IPS-20b (cell line): ENCODE measurements at regions not wholly inside any gene's neighbourhood (a gene's known extent, or its start where the extent isn't known, plus 50 kb on each side); places are given as distances from the start of the nearest gene placed in this dataset.

Source experiments
- H3K27ac ChIP-seq: one replicate; pipeline ENCODE4 v1.5.1; 2013; ENCODE audit warnings: low read length
- H3K27me3 ChIP-seq: 2 replicates; pipeline ENCODE4 v1.6.1; 2013; ENCODE audit warnings: mild to moderate bottlenecking, low read length, inconsistent platforms; ENCODE audit not compliant: insufficient read depth
- H3K36me3 ChIP-seq: 2 replicates; pipeline ENCODE4 v1.6.1; 2013; ENCODE audit warnings: low read depth, mild to moderate bottlenecking, inconsistent platforms, low read length, moderate library complexity; ENCODE audit not compliant: insufficient read depth
- H3K4me1 ChIP-seq: 2 replicates; pipeline ENCODE4 v1.6.1; 2013; ENCODE audit warnings: mild to moderate bottlenecking, control low read depth, inconsistent platforms, low read length, moderate library complexity; ENCODE audit not compliant: insufficient read depth
- H3K4me3 ChIP-seq: 2 replicates; pipeline ENCODE4 v1.5.1; 2013; ENCODE audit warnings: mild to moderate bottlenecking, low read length, inconsistent platforms
- H3K9ac ChIP-seq: 2 replicates; pipeline ENCODE4 v1.6.1; 2013; ENCODE audit warnings: low read depth, mild to moderate bottlenecking, inconsistent platforms, low read length, moderate library complexity
- H3K9me3 ChIP-seq: 2 replicates; pipeline ENCODE4 v1.6.1; 2013; ENCODE audit warnings: mild to moderate bottlenecking, low read depth, low read length, inconsistent platforms; ENCODE audit not compliant: insufficient read depth

DNA sequence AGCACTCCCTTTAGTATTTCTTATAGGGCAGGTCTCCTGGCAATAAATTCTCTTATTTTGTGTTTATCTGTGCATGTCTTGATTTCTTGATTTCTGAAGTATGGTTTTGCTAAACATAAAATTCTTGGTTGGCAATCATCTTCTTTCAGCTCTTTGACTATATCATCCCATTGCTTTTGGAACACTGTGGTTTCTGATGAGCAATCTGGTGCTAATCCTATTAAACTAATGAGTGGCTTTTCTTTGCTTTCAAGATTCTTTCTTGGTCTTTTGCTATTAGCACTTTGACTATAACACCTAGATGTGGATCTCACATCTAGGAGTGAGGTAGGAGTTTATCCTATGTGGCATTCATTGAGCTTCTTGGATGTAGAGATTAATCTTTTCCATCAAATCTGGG, 120.7 kb upstream of the MED13L start:
- Histone ChIP-seq H3K27me3 (no peaks in the 10 kb centered on the region), H3K27ac (no peak overlapping the region), H3K9me3 (no peaks in the 10 kb centered on the region), H3K4me3 (no peak overlapping the region), H3K9ac (no peak overlapping the region), H3K36me3 (no peaks in the 10 kb centered on the region), H3K4me1 (no peaks in the 10 kb centered on the region)

DNA sequence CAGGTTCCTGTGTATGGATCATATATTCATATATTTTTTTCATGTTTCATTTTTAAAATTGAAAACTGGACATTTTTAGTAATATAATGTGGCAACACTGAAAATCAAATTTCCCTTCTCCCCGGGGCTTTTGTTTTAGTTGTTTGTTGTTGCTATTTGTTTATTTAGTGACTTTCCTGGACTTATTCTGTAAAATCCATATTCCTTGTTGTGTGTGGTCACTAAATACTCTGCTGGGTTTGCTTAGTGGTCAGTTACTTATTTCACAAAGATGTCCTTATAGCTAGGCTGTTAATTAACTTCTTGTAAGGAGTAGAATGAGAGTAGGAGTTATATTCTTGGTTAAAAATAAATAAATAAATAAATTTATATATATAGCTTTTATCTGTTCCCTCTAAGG, 121.6 kb upstream of the MED13L start:
- Histone ChIP-seq H3K9me3 (no peaks in the 10 kb centered on the region), H3K27me3 (no peaks in the 10 kb centered on the region), H3K27ac (no peak overlapping the region), H3K4me3 (no peak overlapping the region), H3K9ac (no peak overlapping the region), H3K4me1 (no peaks in the 10 kb centered on the region), H3K36me3 (no peaks in the 10 kb centered on the region)

DNA sequence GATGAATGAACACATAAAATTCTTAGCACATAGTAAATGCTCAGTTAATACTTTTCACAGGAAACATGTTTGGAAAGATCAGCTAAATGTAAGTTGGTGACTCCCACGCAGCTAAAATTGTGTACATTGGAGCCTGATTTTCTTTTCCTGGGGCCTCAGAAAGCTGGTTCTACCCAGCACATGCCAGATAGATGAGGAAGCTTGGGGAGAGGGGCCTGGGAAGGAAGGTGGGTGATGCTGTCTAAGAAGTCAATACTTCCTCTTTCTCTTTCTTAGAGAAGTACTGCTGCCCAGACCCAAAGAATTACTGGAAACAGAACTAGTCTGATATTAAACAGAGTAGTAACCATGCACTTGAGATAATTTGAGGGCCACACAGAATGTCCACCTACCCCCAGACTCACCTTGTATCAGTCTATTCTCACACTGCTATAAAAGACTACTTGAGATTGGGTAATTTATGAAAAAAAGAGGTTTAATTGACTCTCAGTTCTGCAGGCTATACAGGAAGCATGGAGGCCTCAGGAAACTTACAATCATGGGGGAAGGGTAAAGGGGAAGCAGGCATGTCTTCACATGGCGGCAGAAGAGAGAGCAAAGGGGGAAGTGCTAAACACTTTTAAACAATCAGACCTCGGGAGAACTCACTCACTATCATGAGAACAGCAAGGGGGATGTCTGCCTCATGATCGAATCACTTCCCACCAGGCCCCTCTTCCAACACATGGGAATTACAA, 123.3 kb upstream of the MED13L start:
- Histone ChIP-seq H3K27ac (no peak overlapping the region), H3K4me3 (no peak overlapping the region), H3K9me3 (no peaks in the 10 kb centered on the region), H3K36me3 (no peaks in the 10 kb centered on the region), H3K4me1 (no peaks in the 10 kb centered on the region), H3K27me3 (no peaks in the 10 kb centered on the region), H3K9ac (no peak overlapping the region)

DNA sequence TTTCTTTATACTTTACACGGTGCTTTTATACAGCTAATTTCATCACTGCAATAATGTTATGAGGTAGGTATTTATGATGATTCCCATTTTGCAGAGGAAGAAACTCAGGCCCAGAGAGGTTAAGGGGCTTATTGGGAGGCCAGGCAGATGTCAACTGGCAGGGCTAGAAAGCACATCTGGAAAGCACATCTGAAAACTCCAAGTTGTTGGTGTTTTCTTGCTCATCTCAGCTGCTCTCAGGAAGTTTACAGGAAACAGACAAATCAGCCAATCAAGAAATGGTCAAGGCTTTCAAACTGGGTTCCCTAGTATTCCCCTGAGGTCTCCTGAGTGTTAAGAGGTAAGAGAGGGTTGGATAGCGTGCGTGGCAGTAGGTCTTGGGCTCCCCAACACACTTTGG, 124.1 kb upstream of the MED13L start:
- Histone ChIP-seq H3K9ac (no peak overlapping the region), H3K4me3 (no peak overlapping the region), H3K4me1 (no peaks in the 10 kb centered on the region), H3K36me3 (no peaks in the 10 kb centered on the region), H3K27me3 (no peaks in the 10 kb centered on the region), H3K9me3 (no peaks in the 10 kb centered on the region), H3K27ac (no peak overlapping the region)

DNA sequence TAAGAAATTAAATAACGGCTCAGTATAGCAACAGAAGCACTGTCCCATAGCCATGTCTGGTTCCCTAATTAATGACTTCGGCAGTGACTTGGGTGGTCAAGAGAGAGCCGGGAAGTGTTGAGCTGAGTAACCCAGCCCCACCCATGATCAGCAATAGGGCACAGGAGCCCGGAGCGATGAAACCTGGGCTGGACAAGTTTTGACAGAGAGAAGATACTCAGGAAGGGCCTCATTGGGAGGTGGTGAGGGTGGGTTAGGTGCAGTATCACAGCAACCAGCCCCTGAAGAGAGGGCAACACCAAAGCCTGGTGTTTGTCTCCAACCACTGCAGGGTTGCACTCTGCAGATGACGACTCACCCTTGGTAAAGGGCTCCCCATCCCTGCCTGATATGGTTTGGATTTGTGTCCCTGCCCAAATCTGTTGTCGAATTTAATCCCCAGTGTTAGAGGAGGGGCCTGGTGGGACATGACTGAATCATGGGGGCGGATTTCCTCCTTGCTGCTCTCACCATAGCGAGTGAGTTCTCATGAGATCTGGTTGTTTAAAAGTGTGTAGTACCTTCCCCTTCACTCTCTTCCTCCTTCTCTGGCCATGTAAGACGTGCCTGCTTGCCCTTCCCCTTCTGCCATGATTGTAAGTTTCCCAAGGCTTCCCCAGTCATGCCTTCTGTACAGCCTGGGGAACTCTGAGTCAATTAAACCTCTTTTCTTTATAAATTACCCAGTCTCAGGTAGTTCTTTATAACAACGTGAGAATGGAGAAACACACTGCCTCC, 124.9 kb upstream of the MED13L start:
- Histone ChIP-seq H3K27me3 (no peaks in the 10 kb centered on the region), H3K9ac (no peak overlapping the region), H3K36me3 (no peaks in the 10 kb centered on the region), H3K27ac (no peak overlapping the region), H3K4me3 (no peak overlapping the region), H3K4me1 (no peaks in the 10 kb centered on the region), H3K9me3 (no peaks in the 10 kb centered on the region)

DNA sequence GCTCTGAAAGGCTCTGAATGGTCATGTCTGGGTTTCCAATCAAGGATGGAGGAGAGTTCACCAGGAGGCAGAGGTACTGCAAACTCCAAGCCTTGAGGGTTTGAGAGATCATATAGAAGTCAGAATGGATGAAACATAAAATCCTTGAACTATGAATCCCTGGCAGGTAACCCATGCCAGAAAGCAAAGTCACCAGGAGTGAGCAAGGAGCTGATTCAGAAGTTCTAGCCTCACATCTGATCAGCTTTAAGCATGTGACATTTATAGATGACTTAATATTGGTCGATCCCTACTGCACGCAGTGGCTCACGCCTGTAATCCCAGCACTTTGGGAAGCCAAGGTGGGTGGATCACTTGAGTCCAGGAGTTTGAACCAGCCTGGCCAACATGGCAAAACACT, 126.1 kb upstream of the MED13L start:
- no peaks in the 10 kb centered on the region for H3K27me3 ChIP-seq
- no peaks in the 10 kb centered on the region for H3K4me1 ChIP-seq
- no peak overlapping the region for H3K9ac ChIP-seq
- no peaks in the 10 kb centered on the region for H3K9me3 ChIP-seq
- H3K36me3 ChIP-seq, result no peaks in the 10 kb centered on the region
- H3K4me3 ChIP-seq, result no peak overlapping the region
- H3K27ac ChIP-seq, result no peak overlapping the region

DNA sequence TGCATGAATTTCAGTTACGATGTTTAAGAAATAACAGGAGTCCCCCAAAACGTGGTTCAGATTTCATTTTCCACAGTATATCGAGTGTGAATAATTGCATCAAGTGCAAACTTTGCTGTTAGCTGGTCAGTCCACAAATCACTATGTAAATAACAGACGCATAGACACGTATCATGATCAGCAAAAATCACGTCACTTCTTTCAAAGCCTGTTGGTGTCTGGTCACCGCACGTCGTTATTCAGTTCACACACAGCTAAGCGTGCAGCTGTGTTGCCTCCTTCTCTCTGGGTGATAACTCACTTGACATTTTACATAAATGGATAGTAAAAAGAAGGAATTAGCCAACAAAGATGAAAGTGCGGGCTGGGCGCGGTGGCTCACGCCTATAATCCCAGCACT, 126.8 kb upstream of the MED13L start:
- no peak overlapping the region for H3K4me3 ChIP-seq
- no peaks in the 10 kb centered on the region for H3K27me3 ChIP-seq
- H3K27ac ChIP-seq, result no peak overlapping the region
- no peak overlapping the region for H3K9ac ChIP-seq
- H3K4me1 ChIP-seq, result no peaks in the 10 kb centered on the region
- no peaks in the 10 kb centered on the region for H3K9me3 ChIP-seq
- no peaks in the 10 kb centered on the region for H3K36me3 ChIP-seq

DNA sequence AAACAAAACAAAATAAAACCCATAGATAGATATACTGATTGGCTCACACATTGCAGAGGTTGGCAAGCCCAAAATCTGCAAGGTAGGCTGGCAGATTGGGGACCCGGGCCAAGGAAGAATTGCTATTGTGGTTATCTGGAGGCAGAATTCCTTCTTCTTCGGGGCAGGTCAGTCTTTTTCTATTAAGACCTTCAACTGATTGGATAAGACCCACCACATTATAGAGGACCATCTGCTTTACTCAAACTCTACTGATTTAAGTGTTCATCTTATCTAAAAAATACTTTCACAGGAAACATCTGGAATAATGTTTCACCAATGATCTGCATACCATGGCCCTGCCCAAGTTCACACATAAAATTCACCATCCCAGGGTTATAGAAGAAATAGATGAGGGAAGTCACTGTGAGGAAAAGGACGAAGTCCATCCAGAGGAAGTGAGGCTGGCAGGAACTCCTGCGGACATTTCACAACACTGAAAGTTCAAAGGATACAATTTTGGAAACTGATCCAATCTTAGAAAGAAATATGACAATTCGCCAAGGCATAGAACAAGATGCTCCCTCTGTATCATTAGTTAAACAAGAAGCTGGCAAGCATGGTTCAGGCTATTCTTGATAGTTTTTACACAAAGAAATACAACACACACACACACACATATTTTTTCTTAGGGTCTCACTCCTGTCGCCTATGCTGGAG, 127.6 kb upstream of the MED13L start:
- H3K36me3 ChIP-seq, result no peaks in the 10 kb centered on the region
- H3K9ac ChIP-seq, result no peak overlapping the region
- H3K9me3 ChIP-seq, result no peaks in the 10 kb centered on the region
- H3K27ac ChIP-seq, result no peak overlapping the region
- H3K27me3 ChIP-seq, result no peaks in the 10 kb centered on the region
- H3K4me3 ChIP-seq, result no peak overlapping the region
- H3K4me1 ChIP-seq, result no peaks in the 10 kb centered on the region

DNA sequence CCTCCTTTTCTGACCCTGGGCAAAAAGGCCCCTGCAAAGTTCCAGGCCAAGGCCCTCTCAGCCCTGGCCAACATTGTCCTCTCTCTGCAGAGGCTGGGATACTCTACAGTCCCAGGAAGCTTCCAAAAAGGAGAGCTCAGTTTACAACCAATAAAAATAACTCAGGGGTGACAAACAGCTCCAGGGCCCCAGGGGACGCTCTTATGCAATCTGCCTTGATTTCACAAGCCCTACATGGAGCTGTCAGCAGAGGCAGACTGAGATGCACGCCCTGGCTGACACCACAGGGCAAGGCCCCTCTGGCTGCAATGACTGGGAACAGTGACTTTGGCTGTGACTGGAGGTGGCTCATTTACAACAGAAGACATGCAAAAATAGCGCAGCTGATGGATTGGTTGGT, 129.0 kb upstream of the MED13L start:
- no peak overlapping the region for H3K9ac ChIP-seq
- no peaks in the 10 kb centered on the region for H3K36me3 ChIP-seq
- H3K4me1 ChIP-seq, result no peaks in the 10 kb centered on the region
- no peak overlapping the region for H3K4me3 ChIP-seq
- no peak overlapping the region for H3K27ac ChIP-seq
- H3K27me3 ChIP-seq, result no peaks in the 10 kb centered on the region
- no peaks in the 10 kb centered on the region for H3K9me3 ChIP-seq

DNA sequence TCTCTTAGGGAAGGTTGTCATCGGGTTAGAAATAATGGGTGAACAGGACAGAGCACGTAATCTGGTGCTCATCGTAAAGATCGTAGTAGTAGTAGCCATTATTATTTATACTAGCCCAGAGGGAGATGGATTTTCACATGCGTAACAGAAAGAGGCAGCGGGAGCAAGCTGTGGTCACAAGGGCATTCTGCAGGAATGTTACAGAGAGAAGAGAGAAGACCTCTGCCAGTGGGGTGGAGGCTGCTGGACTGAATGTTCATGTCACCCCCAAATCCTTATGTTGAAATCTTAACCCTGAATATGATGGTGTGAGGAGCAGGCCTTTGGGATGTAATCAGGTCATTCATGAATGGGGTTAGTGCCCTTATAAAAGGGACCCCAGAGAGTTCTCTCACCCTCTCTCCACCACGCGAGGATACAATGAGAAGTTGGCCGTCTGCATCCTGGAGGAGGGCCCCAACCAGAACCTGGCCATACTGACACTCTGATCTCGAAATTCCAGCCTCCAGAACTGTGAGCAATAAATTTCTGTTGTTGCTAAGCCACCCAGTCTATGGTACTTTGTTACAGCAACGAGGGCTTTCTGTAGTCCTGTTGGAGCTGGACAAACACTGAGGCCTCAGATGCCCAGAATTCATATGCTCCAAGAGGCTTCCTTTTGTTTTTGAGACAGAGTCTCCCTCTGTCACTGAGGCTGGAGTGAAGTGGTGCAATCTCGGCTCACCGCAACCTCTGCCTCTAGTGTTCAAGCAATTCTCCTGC, 131.2 kb upstream of the MED13L start:
- H3K36me3 ChIP-seq, result no peaks in the 10 kb centered on the region
- no peaks in the 10 kb centered on the region for H3K27me3 ChIP-seq
- H3K9me3 ChIP-seq, result no peaks in the 10 kb centered on the region
- H3K9ac ChIP-seq, result no peak overlapping the region
- no peak overlapping the region for H3K4me3 ChIP-seq
- no peaks in the 10 kb centered on the region for H3K4me1 ChIP-seq
- H3K27ac ChIP-seq, result no peak overlapping the region

DNA sequence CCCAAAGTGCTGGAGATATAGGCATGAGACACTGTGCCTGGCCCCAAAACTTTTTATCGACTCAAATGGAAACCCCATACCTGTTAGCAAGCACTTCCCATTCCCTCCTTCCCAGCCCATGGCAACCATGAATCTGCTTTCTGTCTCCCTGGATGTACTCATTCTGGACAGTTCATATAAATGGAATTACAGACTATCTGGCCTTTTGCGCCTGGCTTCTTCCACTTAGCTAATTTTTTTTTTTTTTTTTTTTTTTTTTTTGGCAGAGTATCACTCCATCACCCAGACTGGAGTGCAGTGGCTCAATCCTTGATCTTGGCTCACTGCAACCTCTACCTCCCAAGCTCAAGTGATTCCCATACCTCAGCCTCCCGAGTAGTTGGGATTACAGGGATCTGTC, 134.5 kb upstream of the MED13L start:
- no peak overlapping the region for H3K4me3 ChIP-seq
- H3K9ac ChIP-seq, result no peak overlapping the region
- H3K9me3 ChIP-seq, result no peaks in the 10 kb centered on the region
- no peaks in the 10 kb centered on the region; the same call in 1 of the 2 replicates for H3K4me1 ChIP-seq
- no peaks in the 10 kb centered on the region for H3K27me3 ChIP-seq
- no peaks in the 10 kb centered on the region for H3K36me3 ChIP-seq
- no peak overlapping the region for H3K27ac ChIP-seq
